Neural cell (in vitro differentiated cells): ENCODE measurements at regions not wholly inside any gene's neighbourhood (a gene's known extent, or its start where the extent isn't known, plus 50 kb on each side); places are given as distances from the start of the nearest gene placed in this dataset.

Experiments
- CTCF ChIP-seq: fragments of 450-650 bp; IDR thresholded peaks from 2 replicates; pipeline ENCODE4 v1.5.1; 2014; ENCODE audit warnings: antibody characterized with exemption, mild to moderate bottlenecking, moderate library complexity; ENCODE audit not compliant: poor library complexity, severe bottlenecking
- EP300 ChIP-seq: fragments of 450-650 bp; conservative IDR thresholded peaks from 2 replicates; pipeline ENCODE4 v1.6.1; 2014; ENCODE audit warnings: antibody characterized with exemption, mild to moderate bottlenecking, moderate library complexity; ENCODE audit not compliant: poor library complexity, severe bottlenecking
- EZH2 ChIP-seq: fragments of 200-600, 300-800 bp; shearing (Covaris generic), sonication (generic); IDR thresholded peaks from 2 replicates; pipeline ENCODE4 v1.6.1; 2014; ENCODE audit warnings: antibody characterized with exemption, low read length, borderline replicate concordance, mild to moderate bottlenecking; ENCODE audit not compliant: insufficient read depth, poor library complexity, severe bottlenecking
- REST ChIP-seq: IDR thresholded peaks from 2 replicates; pipeline ENCODE4 v1.6.1; 2012; ENCODE audit warnings: borderline replicate concordance

DNA sequence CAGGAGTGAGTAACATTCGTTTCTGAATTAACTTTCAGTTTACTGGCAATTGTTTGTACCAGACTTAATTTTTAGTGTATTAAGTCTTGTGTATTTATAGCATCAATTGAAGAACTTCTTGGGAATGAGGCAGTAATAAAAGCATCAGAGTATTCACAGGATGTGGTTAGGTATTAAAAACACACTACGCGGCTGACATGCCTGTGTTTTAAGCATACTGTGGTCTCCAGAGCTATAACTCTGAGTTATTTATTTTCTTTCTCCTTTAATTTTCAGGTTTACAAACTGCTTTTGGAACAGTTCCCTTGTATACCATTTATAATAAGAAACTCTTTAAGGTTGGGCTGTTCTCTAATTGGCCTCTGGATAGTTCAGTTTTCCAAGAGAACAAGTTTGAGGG is 626.1 kb upstream of the NRG3 start:
- TF ChIP-seq REST (no peak), CTCF (no peak), EZH2 (no peak), EP300 (no peak)
